T-helper 1 cell treated with Interleukin-12 subunit alpha and Interleukin-12 subunit beta and Interleukin-4 antibody, amounts not matched to agents 30 ng/mL and 1 ng/mL, for 36 hours (primary cell): ENCODE measurements at regions not wholly inside any gene's neighbourhood (a gene's known extent, or its start where the extent isn't known, plus 50 kb on each side); places are given as distances from the start of the nearest gene placed in this dataset.
"Not testable (repeated sequence)": the region's sequence is repeated elsewhere in the genome, so short reads cannot be mapped to it uniquely, and the experiment has no call there.

Experiments
- intact Hi-C: fragments of 100-400 bp; cut with micrococcal nuclease; formaldehyde crosslinking; loops from one replicate; pipeline ENCODE4 v1.15.1; 2024

GRCh38 chr6:137653706-137654059, 159.5 kb upstream of the OLIG3 start:
- intact Hi-C loops = no loop called here

DNA sequence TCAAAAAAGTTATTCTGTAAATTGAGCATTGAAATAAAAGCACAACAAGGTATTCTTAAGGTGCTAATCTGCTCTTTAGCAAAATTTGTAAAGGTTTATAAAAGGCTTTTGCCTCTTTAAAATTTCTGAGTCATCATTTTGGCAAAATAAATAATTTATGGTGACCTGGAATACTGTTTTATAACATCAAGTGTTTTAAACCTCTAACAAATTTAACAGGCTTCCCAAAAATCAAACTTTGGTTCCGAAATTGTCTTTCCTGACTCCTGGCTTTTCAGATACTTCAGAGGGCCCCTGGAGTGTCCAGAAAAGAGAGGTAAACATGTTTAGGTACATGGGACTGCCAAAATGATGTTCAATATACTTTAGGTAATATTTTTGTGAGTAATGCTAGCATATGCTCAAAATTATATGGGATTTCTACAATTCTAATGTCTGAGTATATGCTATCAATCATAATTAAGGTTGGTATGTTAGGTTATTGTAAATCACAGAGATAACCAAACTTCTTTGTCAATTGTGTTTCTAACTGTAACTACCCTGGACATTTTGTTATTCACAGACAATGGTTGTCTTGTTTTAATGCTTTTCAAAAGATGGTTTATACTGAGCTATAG, 160.3 kb upstream of the OLIG3 start:
- intact Hi-C loops = no loop called here

DNA sequence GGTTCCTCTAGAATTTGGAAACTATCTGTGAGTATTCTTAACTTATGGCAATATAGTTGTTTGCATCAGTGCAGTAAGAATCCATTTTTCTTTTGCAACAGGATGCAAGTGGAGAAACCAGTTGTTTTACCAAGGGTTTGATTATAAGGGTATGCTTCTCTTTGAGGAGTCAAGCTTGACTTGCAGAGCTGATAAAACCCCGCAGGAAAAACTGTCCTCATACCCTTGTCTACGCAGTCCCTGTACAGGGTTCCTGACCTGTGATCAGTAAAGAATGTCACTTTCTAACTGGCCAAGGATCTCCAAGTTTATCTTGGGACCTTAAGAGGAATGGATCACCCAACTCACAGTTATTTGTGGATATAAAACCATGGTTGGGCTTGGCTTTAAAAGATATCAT, 161.1 kb upstream of the OLIG3 start:
- intact Hi-C loops = loop anchor here (5.0 kb wide), 2 partner anchors 452 to 498 kb away; partner anchors contain the start of gene PERP

GRCh38 chr6:137656735-137657134, 162.5 kb upstream of the OLIG3 start:
- intact Hi-C loops = loop anchor here (1.0 to 5.0 kb wide), 4 partner anchors 10 to 499 kb away; partner anchors contain the start of gene PERP

- intact Hi-C loops = loop anchor here (1.0 to 5.0 kb wide), 4 partner anchors 9 to 500 kb away; partner anchors contain the start of gene PERP
Observed at GRCh38 chr6:137657351-137657911, 163.2 kb upstream of the OLIG3 start.

DNA sequence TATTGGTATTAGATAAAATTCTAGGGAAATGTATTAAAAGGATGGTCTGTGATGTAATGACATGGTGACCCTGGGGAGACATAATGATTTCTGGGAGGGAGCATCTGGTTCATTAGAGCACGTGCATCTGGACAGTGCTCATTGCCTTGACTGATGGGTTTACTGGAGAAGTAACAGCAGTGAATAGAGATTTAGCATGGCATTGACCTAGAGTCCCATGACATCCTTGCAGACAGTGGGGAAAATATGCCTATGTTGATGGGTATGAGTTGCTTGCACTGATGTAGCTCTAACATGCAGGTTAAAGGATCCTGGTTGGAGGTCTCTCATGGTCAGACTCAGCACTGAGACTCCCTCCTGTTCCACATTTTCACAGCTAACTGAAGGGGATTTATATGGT, 164.1 kb upstream of the OLIG3 start:
- intact Hi-C loops = loop anchor here (5.0 kb wide), 2 partner anchors 449 to 501 kb away; partner anchors contain the start of gene PERP

DNA sequence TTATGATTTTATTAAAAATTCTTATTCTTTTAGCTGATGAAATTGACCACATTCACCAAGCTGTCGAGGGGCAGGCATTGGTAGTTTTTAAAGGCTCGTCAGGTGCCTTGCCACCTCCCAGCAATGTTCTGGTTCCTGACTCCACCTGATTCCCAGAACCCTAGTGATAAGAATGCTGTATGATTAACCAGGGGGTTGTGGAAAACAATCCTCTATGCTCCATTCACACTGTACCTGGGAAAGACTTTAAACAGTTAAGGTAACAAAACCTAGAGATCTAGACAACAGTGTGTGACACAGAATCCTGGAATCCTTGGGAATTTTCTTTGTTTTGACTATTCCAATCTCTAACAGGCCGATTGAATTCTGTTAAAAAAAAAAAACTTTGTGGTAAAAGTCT, 165.7 kb upstream of the OLIG3 start:
- intact Hi-C loops = loop anchor here (5.0 kb wide), 2 partner anchors 447 to 503 kb away; partner anchors contain the start of gene PERP

GRCh38 chr6:137660296-137660731, 166.1 kb upstream of the OLIG3 start:
- intact Hi-C loops = no loop called here

- intact Hi-C loops = no loop called here
Observed at GRCh38 chr6:137661601-137662000, 167.4 kb upstream of the OLIG3 start.

- intact Hi-C loops = no loop called here
Observed at GRCh38 chr6:137664183-137664582, 170.0 kb upstream of the OLIG3 start.

DNA sequence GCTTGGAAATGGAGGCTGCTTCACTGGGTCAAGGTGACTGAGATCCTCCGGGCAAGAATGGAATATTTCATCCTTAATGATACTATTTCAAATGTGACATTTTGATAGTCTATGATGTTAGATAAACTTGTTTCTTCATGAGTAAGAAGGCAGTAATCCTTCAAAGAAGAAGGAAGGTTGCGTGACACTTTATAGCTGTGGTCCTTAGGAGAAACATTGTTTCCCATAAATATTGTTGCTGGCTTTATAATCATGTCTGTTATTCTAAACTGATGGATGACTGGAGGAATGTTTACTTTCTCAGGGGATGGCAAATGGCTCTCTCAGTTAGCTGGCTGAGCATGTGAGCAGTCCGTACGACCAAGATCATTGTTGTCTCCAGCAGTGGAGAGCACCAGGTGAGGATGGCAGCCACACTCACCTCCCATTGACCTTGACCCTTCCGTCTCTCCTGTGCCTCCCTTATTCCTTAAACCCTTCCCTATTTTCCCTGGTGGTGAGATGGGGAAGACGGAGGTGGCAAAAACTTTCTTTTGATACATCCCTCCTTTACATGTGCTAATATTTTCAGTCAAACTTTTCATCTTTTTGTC, 171.2 kb upstream of the OLIG3 start:
- intact Hi-C loops = no loop called here

GRCh38 chr6:137666202-137666774, 172.1 kb upstream of the OLIG3 start:
- intact Hi-C loops = loop anchor here (1.0 kb wide), 5 partner anchors 9 to 309 kb away; no protein-coding TSS in a partner anchor

DNA sequence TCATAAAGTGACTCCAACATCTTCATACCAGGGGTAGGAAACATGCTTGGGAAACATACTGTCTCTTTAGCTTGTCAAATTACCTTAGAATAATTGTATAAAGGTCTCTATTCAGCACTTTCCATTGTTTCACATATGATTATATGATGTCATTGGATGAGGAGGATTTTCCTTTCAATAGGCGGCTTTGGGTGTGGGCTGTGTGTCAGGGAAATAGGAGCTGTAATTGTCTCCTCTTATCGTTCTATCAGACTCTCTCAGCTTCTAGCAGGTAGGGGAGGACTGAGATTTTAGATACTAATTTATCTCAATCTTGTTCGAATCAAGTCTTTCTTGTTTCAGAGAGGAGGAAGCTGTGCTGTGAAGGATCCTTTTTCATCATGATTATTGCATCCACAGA, 179.4 kb upstream of the OLIG3 start:
- intact Hi-C loops = no loop called here

GRCh38 chr6:137676888-137677287, 182.7 kb upstream of the OLIG3 start:
- intact Hi-C loops = loop anchor here (1.0 to 2.0 kb wide), 8 partner anchors 11 to 458 kb away; partner anchors contain the start of genes IFNGR1 and TNFAIP3

GRCh38 chr6:137677709-137678108, 183.5 kb upstream of the OLIG3 start:
- intact Hi-C loops = loop anchor here (1.0 to 2.0 kb wide), 7 partner anchors 11 to 459 kb away; partner anchors contain the start of genes IFNGR1 and TNFAIP3

DNA sequence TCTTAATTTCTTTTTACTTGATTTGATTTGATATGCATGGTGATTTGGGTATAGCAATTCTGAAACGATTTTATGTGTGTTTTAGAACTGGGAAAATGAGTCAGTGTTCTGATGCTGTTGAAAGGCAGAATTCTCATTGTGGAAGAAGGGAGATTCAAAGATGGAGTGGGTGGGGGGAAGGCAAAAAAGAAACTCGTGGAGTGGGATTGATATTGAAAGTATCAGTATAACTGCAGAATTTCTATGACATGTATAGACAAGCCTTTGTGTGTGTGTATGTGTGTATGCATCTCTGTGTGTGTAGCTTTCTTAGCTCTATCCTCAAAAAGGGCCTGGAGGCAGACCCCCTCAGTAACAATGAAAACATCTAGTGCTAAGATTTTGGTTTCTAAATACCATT, 184.3 kb upstream of the OLIG3 start:
- intact Hi-C loops = no loop called here

- intact Hi-C loops = no loop called here
Observed at GRCh38 chr6:137680705-137681346, 186.2 kb upstream of the TNFAIP3 start.

- intact Hi-C loops = no loop called here
Observed at GRCh38 chr6:137681445-137682009, 185.5 kb upstream of the TNFAIP3 start.

DNA sequence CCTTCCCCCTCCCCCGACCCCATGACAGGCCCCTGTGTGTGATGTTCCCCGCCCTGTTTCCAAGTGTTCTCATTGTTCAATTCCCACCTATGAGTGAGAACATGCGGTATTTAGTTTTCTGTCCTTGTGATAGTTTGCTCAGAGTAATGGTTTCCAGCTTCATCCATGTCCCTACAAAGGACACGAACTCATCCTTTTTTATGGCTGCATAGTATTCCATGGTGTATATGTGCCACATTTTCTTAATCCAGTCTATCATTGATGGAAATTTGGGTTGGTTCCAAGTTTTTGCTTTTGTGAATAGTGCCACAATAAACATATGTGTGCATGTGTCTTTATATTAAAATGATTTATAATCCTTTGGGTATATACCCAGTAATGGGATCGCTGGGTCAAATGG, 184.4 kb upstream of the TNFAIP3 start:
- intact Hi-C loops = not testable (repeated sequence)

- intact Hi-C loops = loop anchor here (2.0 kb wide), 1 partner anchor 15 kb away; no protein-coding TSS in a partner anchor
Observed at GRCh38 chr6:137683916-137684315, 183.1 kb upstream of the TNFAIP3 start.

DNA sequence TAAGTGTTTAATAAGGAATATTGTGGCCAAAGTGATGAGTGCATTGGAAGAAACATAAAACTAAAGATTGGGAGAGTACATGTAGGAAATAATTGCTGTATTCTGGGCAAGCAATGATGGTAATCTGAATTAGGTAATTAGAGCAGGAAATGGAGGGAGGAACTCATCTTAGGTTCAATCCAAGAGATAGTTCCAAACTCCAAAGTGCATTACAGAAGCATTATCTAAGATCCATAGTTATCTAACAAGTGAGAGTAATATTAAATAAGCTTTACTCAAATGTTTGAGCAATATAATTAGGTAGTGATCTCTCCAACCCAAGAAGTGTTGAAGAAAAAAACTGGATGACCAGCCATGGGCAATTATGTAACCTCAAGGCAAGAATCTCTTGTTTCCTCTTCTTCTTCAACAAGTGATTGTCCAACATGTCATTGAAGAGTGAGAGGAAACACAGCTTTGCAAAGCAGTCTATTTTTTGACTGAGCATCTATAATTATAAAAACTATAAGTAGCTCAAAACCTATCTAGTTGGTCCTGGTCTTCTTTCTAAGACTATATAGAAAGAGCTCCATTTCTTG, 181.2 kb upstream of the TNFAIP3 start:
- intact Hi-C loops = loop anchor here (2.0 kb wide), 1 partner anchor 13 kb away; no protein-coding TSS in a partner anchor
